GM12872 (cell line): ENCODE measurements at regions not wholly inside any gene's neighbourhood (a gene's known extent, or its start where the extent isn't known, plus 50 kb on each side); places are given as distances from the start of the nearest gene placed in this dataset.

Source experiments
- CTCF ChIP-seq: IDR thresholded peaks from 3 replicates; pipeline ENCODE4 v1.5.1; 2011; ENCODE audit warnings: low read depth, mild to moderate bottlenecking, low read length, moderate library complexity; ENCODE audit not compliant: insufficient read depth

GRCh38 chr2:215571689-215572088 lies 135.8 kb upstream of the FN1 start:
- no peak for TF ChIP-seq CTCF

- no peak for TF ChIP-seq CTCF
Observed at GRCh38 chr2:215567504-215567903, 131.6 kb upstream of the FN1 start.

- TF ChIP-seq CTCF = no peak
Observed at GRCh38 chr2:215565897-215566296, 130.0 kb upstream of the FN1 start.

- no peak for TF ChIP-seq CTCF
Observed at GRCh38 chr2:215557701-215558100, 121.8 kb upstream of the FN1 start.

GRCh38 chr2:215556979-215557378 lies 121.1 kb upstream of the FN1 start:
- no peak for TF ChIP-seq CTCF

- TF ChIP-seq CTCF = no peak
Observed at GRCh38 chr2:215554689-215555498, 119.0 kb upstream of the FN1 start.

GRCh38 chr2:215553946-215554345 lies 118.1 kb upstream of the FN1 start:
- TF ChIP-seq CTCF = peak; percentile 49

- no peak for TF ChIP-seq CTCF
Observed at GRCh38 chr2:215552144-215552580, 116.3 kb upstream of the FN1 start.
